Smooth muscle cell (in vitro differentiated cells): ENCODE measurements at regions not wholly inside any gene's neighbourhood (a gene's known extent, or its start where the extent isn't known, plus 50 kb on each side); places are given as distances from the start of the nearest gene placed in this dataset.
"Not testable (repeated sequence)": the region's sequence is repeated elsewhere in the genome, so short reads cannot be mapped to it uniquely, and the experiment has no call there.

ENCODE experiments used
- DNase-seq: peaks from one replicate; lab custom pipeline; 2025; ENCODE audit not compliant: unreplicated experiment; lab: John Stamatoyannopoulos, UW
- H2AFZ ChIP-seq: fragments of 200-600 bp; sonication (generic); 2 replicates; pipeline ENCODE4 v1.6.0; 2016; ENCODE audit warnings: antibody characterized with exemption, low read depth, mild to moderate bottlenecking
- H3F3A ChIP-seq: fragments of 200-600 bp; sonication (generic); 2 replicates; pipeline ENCODE4 v1.6.0; 2017; ENCODE audit warnings: antibody characterized with exemption, low read depth
- H3K27ac ChIP-seq: fragments of 200-600 bp; sonication (generic); 2 replicates; pipeline ENCODE4 v1.5.1; 2016; ENCODE audit warnings: low read depth, mild to moderate bottlenecking
- H3K27me3 ChIP-seq: fragments of 200-600 bp; sonication (generic); 2 replicates; pipeline ENCODE4 v1.6.1; 2016; ENCODE audit warnings: low read depth, mild to moderate bottlenecking
- H3K36me3 ChIP-seq: fragments of 200-600 bp; sonication (generic); 2 replicates; pipeline ENCODE4 v1.5.1; 2016; ENCODE audit warnings: low read depth
- H3K4me1 ChIP-seq: fragments of 200-600 bp; sonication (generic); 2 replicates; pipeline ENCODE4 v1.5.1; 2016; ENCODE audit warnings: low read depth
- H3K4me2 ChIP-seq: fragments of 200-600 bp; sonication (generic); 2 replicates; pipeline ENCODE4 v1.6.0; 2016; ENCODE audit warnings: mild to moderate bottlenecking
- H3K4me3 ChIP-seq: fragments of 200-600 bp; sonication (generic); 2 replicates; pipeline ENCODE4 v1.5.1; 2016; ENCODE audit warnings: mild to moderate bottlenecking
- H3K79me2 ChIP-seq: fragments of 200-600 bp; sonication (generic); 2 replicates; pipeline ENCODE4 v1.6.0; 2016; ENCODE audit warnings: low read depth, mild to moderate bottlenecking
- H3K9ac ChIP-seq: fragments of 200-600 bp; sonication (generic); 2 replicates; pipeline ENCODE4 v1.6.0; 2016; ENCODE audit warnings: low read depth
- H3K9me3 ChIP-seq: fragments of 200-600 bp; sonication (generic); replicated peaks from 2 replicates; pipeline ENCODE4 v1.5.1; 2016; ENCODE audit warnings: low read depth
- H4K20me1 ChIP-seq: fragments of 200-600 bp; sonication (generic); 2 replicates; pipeline ENCODE4 v1.6.0; 2016; ENCODE audit warnings: low read depth
- WGBS: methylation state at CpG from one replicate; pipeline ENCODE4 v1.1.7; 2016; ENCODE audit warnings: low lambda C conversion rate; 5-methylcytosine and 5-hydroxymethylcytosine counted together
- TF ChIP-seq, protein P1 (sequence below): fragments of 200-600 bp; sonication (generic); IDR thresholded peaks from 2 replicates; pipeline ENCODE4 v1.5.1; 2017; ENCODE audit warnings: borderline replicate concordance, mild to moderate bottlenecking, antibody characterized with exemption; ENCODE audit not compliant: insufficient read depth, poor library complexity, severe bottlenecking

DNA sequence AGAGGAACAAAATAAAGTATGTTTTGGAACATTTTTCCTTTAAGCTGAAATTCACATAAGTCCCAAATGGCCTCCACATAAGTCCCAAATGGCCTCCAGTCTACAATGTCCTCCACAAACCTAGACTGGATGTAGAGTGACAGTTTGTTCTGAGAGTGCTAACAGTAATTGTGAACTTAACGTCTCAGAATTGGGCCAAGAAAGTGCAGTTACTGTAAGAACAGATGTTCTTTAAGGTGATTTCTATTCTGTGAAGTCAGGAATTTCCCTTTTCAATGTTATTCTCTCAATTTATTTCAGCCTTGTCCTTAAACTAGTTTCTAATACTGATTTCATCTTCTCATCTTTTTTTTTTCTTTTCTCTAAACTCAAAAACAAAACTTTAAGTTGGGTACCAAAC is 188.7 kb upstream of the SEMA3E start:
- Histone ChIP-seq H3K9ac (no peak overlapping the region), H3K27me3 (no peaks in the 10 kb centered on the region), H3K79me2 (no peaks in the 10 kb centered on the region), H3K4me2 (no peak overlapping the region), H2AFZ (no peak overlapping the region), H4K20me1 (no peaks in the 10 kb centered on the region), H3F3A (no peaks in the 10 kb centered on the region), H3K36me3 (no peaks in the 10 kb centered on the region), H3K4me3 (no peak overlapping the region), H3K9me3 (no peaks in the 10 kb centered on the region), H3K4me1 (no peaks in the 10 kb centered on the region), H3K27ac (no peak overlapping the region)
- WGBS: 97% methylated on average over 1 of the region's 1 CpG
- TF ChIP-seq, protein P1, sequence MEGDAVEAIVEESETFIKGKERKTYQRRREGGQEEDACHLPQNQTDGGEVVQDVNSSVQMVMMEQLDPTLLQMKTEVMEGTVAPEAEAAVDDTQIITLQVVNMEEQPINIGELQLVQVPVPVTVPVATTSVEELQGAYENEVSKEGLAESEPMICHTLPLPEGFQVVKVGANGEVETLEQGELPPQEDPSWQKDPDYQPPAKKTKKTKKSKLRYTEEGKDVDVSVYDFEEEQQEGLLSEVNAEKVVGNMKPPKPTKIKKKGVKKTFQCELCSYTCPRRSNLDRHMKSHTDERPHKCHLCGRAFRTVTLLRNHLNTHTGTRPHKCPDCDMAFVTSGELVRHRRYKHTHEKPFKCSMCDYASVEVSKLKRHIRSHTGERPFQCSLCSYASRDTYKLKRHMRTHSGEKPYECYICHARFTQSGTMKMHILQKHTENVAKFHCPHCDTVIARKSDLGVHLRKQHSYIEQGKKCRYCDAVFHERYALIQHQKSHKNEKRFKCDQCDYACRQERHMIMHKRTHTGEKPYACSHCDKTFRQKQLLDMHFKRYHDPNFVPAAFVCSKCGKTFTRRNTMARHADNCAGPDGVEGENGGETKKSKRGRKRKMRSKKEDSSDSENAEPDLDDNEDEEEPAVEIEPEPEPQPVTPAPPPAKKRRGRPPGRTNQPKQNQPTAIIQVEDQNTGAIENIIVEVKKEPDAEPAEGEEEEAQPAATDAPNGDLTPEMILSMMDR: no peak
- no peak for DNase-seq

DNA sequence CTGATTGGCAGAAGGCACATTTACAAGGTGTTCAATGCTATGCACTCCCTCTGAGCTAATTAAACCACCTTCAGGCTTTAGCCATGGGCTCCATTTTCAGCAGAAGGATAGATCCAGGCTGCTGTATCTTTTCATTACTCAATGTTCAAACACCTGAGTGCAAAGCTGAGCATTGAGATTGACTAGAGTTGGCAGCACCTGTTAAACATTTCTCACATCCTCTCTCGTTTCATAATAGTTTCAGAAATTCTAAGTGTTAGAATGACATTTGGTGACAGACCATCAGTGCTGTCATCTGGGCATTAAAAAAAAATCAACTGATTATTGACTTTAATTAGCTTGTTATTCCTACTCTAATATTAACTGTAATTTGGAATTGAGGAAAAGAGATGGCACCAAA is 187.1 kb upstream of the SEMA3E start:
- Histone ChIP-seq H3K4me3 (no peak overlapping the region), H3K79me2 (no peaks in the 10 kb centered on the region), H3K36me3 (no peaks in the 10 kb centered on the region), H3K4me2 (no peak overlapping the region), H3K27ac (no peak overlapping the region), H3K9ac (no peak overlapping the region), H3F3A (no peaks in the 10 kb centered on the region), H3K4me1 (no peaks in the 10 kb centered on the region), H3K9me3 (no peaks in the 10 kb centered on the region), H4K20me1 (no peaks in the 10 kb centered on the region), H2AFZ (no peak overlapping the region), H3K27me3 (no peaks in the 10 kb centered on the region)
- DNase-seq: no peak
- WGBS: 69% methylated on average over 1 of the region's 1 CpG
- TF ChIP-seq, protein P1: no peak

GRCh38 chr7:83835424-83835823 is 186.5 kb upstream of the SEMA3E start:
- no peaks in the 10 kb centered on the region for H3K9me3 ChIP-seq
- H3K4me2 ChIP-seq: no peak overlapping the region
- no peaks in the 10 kb centered on the region for H3F3A ChIP-seq
- H3K79me2 ChIP-seq: no peaks in the 10 kb centered on the region
- H2AFZ ChIP-seq: no peak overlapping the region
- H3K4me1 ChIP-seq: no peaks in the 10 kb centered on the region
- TF ChIP-seq, protein P1: no peak
- no peaks in the 10 kb centered on the region for H4K20me1 ChIP-seq
- no peak overlapping the region for H3K27ac ChIP-seq
- no peaks in the 10 kb centered on the region for H3K27me3 ChIP-seq
- no peak overlapping the region for H3K4me3 ChIP-seq
- H3K36me3 ChIP-seq: no peaks in the 10 kb centered on the region
- no peak for DNase-seq
- H3K9ac ChIP-seq: no peak overlapping the region

DNA sequence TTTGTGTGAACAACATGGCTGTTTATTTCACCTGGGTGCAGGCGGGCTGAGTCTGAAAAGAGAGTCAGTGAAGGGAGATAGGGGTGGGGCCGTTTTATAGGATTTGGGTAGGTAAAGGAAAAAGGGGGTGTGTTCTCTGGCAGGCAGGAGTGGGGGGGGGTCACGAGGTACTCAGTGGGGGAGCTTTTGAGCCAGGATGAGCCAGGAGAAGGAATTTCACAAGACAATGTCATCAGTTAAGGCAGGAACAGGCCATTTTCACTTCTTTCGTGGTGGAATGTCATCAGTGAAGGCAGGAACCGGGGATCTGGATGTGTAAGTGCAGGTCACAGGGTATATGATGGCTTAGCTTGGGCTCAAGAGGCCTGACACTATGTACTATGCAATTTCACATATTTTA is 184.8 kb upstream of the SEMA3E start:
- H3K4me2 ChIP-seq, H3K79me2 ChIP-seq, H3K9me3 ChIP-seq, H4K20me1 ChIP-seq, H3K36me3 ChIP-seq, H3F3A ChIP-seq, H3K9ac ChIP-seq, H3K4me1 ChIP-seq, H3K4me3 ChIP-seq, H3K27ac ChIP-seq, DNase-seq, H3K27me3 ChIP-seq, H2AFZ ChIP-seq: not testable (repeated sequence)
- WGBS: 48% methylated on average over 5 of the region's 5 CpGs
